Subcutaneous abdominal adipose tissue (tissue), 5 donors: ENCODE measurements at regions not wholly inside any gene's neighbourhood (a gene's known extent, or its start where the extent isn't known, plus 50 kb on each side); places are given as distances from the start of the nearest gene placed in this dataset.
"Not testable (repeated sequence)": the region's sequence is repeated elsewhere in the genome, so short reads cannot be mapped to it uniquely, and the experiment has no call there.

Source experiments
- H3K27ac ChIP-seq: one replicate; pipeline ENCODE4 v1.7.0; 2013; ENCODE audit warnings: low read depth, mild to moderate bottlenecking, inconsistent platforms, low read length, moderate library complexity
- H3K27me3 ChIP-seq, 5 donors: one replicate each; pipeline ENCODE4 v1.7.0; 2013; ENCODE audit warnings: low read length in 5 of 5, inconsistent platforms in 1 of 5; ENCODE audit not compliant: control insufficient read depth in 5 of 5, insufficient read depth in 4 of 5
- H3K36me3 ChIP-seq, 5 donors: one replicate each; pipeline ENCODE4 v1.7.0; 2013; ENCODE audit warnings: low read length in 5 of 5; ENCODE audit not compliant: control insufficient read depth in 5 of 5, insufficient read depth in 5 of 5
- H3K4me1 ChIP-seq, 5 donors: one replicate each; pipeline ENCODE4 v1.7.0; 2013; ENCODE audit warnings: low read length in 5 of 5, mild to moderate bottlenecking in 3 of 5, moderate library complexity in 1 of 5; ENCODE audit not compliant: control insufficient read depth in 5 of 5, insufficient read depth in 5 of 5
- H3K4me3 ChIP-seq, 5 donors: one replicate each; pipeline ENCODE4 v1.7.0; 2013; ENCODE audit warnings: low read length in 5 of 5, low read depth in 1 of 5
- H3K9ac ChIP-seq, 5 donors: one replicate each; pipeline ENCODE4 v1.7.0; 2013; ENCODE audit warnings: low read length in 5 of 5, mild to moderate bottlenecking in 4 of 5, moderate library complexity in 3 of 5
- H3K9me3 ChIP-seq, 5 donors: one replicate each; pipeline ENCODE4 v1.7.0; 2013; ENCODE audit warnings: low read length in 5 of 5; ENCODE audit not compliant: control insufficient read depth in 5 of 5
- donor health status: healthy.
- donor health status: healthy.
- donor health status: healthy.
- donor health status: healthy.
- donor health status: healthy.

- Histone ChIP-seq H3K27ac (peak overlapping the region; percentile 47), H3K27me3 (no peaks in the 10 kb centered on the region), H3K4me3 (no peak overlapping the region), H3K9ac (no peak overlapping the region), H3K4me1 (peaks cover 0 to 20% (median 14%) of the 10 kb centered on the region in 5 donors), H3K36me3 (no peaks in the 10 kb centered on the region), H3K9me3 (no peaks in the 10 kb centered on the region)
Observed at GRCh38 chr12:92416385-92416812, 270.8 kb upstream of the BTG1 start.

GRCh38 chr12:92414170-92415070 lies 268.8 kb upstream of the BTG1 start:
- Histone ChIP-seq H3K27ac (peak overlapping the region; percentile 32), H3K9me3 (no peaks in the 10 kb centered on the region), H3K4me1 (peaks cover 0 to 23% (median 16%) of the 10 kb centered on the region in 5 donors), H3K9ac (no peak overlapping the region), H3K36me3 (no peaks in the 10 kb centered on the region), H3K4me3 (no peak overlapping the region), H3K27me3 (no peaks in the 10 kb centered on the region)

GRCh38 chr12:92413286-92413685 lies 267.6 kb upstream of the BTG1 start:
- H3K27me3 ChIP-seq, result no peaks in the 10 kb centered on the region
- no peak overlapping the region for H3K4me3 ChIP-seq
- H3K36me3 ChIP-seq, result no peaks in the 10 kb centered on the region
- H3K4me1 ChIP-seq, result peaks cover 0 to 23% (median 13%) of the 10 kb centered on the region in 5 donors
- no peak overlapping the region for H3K9ac ChIP-seq
- no peak overlapping the region for H3K27ac ChIP-seq
- peaks cover 0 to under 1% (median 0%) of the 10 kb centered on the region in 5 donors for H3K9me3 ChIP-seq

- peaks cover 0 to 27% (median 13%) of the 10 kb centered on the region in 5 donors for H3K4me1 ChIP-seq
- H3K27me3 ChIP-seq, result no peaks in the 10 kb centered on the region
- H3K27ac ChIP-seq, result peak overlapping the region; percentile 19
- peaks cover 0 to 4% (median 0%) of the 10 kb centered on the region in 5 donors for H3K9me3 ChIP-seq
- no peak overlapping the region for H3K9ac ChIP-seq
- H3K4me3 ChIP-seq, result no peak overlapping the region
- H3K36me3 ChIP-seq, result no peaks in the 10 kb centered on the region
Observed at GRCh38 chr12:92412856-92413255, 267.2 kb upstream of the BTG1 start.

GRCh38 chr12:92411687-92412086 lies 266.0 kb upstream of the BTG1 start:
- peak overlapping the region; percentile 19 for H3K27ac ChIP-seq
- no peak overlapping the region for H3K4me3 ChIP-seq
- H3K36me3 ChIP-seq, result no peaks in the 10 kb centered on the region
- H3K27me3 ChIP-seq, result no peaks in the 10 kb centered on the region
- H3K4me1 ChIP-seq, result peaks cover 0 to 28% (median 13%) of the 10 kb centered on the region in 5 donors
- peaks cover 0 to 7% (median 0%) of the 10 kb centered on the region in 5 donors for H3K9me3 ChIP-seq
- no peak overlapping the region for H3K9ac ChIP-seq

- Histone ChIP-seq H3K9me3 (peaks cover 0 to 7% (median 0%) of the 10 kb centered on the region in 5 donors), H3K4me3 (no peak overlapping the region), H3K36me3 (no peaks in the 10 kb centered on the region), H3K4me1 (peaks cover 0 to 22% (median 8%) of the 10 kb centered on the region in 5 donors), H3K27ac (no peak overlapping the region), H3K9ac (no peak overlapping the region), H3K27me3 (no peaks in the 10 kb centered on the region)
Observed at GRCh38 chr12:92408072-92408900, 262.6 kb upstream of the BTG1 start.

- H3K36me3 ChIP-seq, H3K27ac ChIP-seq, H3K4me3 ChIP-seq, H3K9me3 ChIP-seq, H3K27me3 ChIP-seq, H3K9ac ChIP-seq: not testable (repeated sequence)
- H3K4me1 ChIP-seq, result peaks cover 0 to 15% (median 10%) of the 10 kb centered on the region in 5 donors
Observed at GRCh38 chr12:92406404-92407070, 260.9 kb upstream of the BTG1 start.

- H3K4me3 ChIP-seq, H3K27ac ChIP-seq, H3K27me3 ChIP-seq: not testable (repeated sequence)
Observed at GRCh38 chr12:92405801-92406251, 260.2 kb upstream of the BTG1 start.

GRCh38 chr12:92404921-92405320 lies 259.3 kb upstream of the BTG1 start:
- no peaks in the 10 kb centered on the region for H3K27me3 ChIP-seq
- H3K4me1 ChIP-seq, result peaks cover 0 to 13% (median 5%) of the 10 kb centered on the region in 5 donors
- H3K36me3 ChIP-seq, result no peaks in the 10 kb centered on the region
- no peak overlapping the region for H3K9ac ChIP-seq
- peaks cover 0 to 7% (median 0%) of the 10 kb centered on the region in 5 donors for H3K9me3 ChIP-seq
- no peak overlapping the region for H3K27ac ChIP-seq
- no peak overlapping the region for H3K4me3 ChIP-seq

More at GRCh38 chr12:92405801-92406251, 260.2 kb upstream of the BTG1 start:
- not testable (repeated sequence) for H3K9me3 ChIP-seq, H3K9ac ChIP-seq, H3K36me3 ChIP-seq
- H3K4me1 ChIP-seq, result peaks cover 0 to 13% (median 9%) of the 10 kb centered on the region in 5 donors
